ENCODE measurements at regions not wholly inside any gene's neighbourhood (a gene's known extent, or its start where the extent isn't known, plus 50 kb on each side); places are given as distances from the start of the nearest gene placed in this dataset.
A peak's percentile ranks its signal among the peaks of the same experiment; 100 is the strongest.

DNA sequence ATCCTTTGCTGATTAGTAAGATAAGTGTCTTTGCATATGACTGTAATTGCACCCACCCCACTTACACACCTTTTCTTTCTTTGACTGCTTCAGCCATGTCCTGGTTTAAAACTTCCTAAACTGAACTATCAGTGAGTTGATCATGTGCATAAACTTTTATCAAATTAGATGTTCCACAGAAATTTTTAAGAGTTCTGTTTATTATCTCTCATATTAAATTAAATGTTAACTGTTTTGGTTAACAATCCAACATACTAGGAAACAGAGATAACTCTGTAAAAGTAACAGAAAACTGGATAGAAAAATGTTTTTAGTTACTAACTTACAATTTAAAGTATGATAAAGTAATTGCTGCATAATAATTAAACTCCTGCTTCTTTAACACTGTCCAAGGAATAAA lies 959.6 kb upstream of the LRRN3 start:
- no peak for DNase-seq (ENCODE audit: low read depth)

DNA sequence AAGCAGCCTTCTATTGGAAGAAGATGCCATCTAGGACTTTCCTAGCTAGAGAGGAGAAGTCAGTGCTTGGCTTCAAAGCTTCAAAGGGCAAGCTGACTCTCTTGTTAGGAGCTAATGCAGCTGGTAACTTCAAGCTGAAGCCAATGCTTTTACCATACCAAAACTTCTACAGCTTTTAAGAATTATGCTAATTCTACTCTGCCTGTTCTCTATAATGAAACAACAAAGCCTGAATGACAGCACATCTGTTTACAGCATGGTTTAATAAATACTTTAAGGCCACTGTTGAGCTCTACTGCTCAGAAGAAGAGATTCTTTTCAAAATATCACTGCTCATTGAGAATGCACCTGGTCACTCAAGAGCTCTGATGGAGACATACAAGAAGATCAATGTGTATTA lies 951.9 kb upstream of the LRRN3 start:
- DNase-seq (ENCODE audit: low read depth) = no peak

DNA sequence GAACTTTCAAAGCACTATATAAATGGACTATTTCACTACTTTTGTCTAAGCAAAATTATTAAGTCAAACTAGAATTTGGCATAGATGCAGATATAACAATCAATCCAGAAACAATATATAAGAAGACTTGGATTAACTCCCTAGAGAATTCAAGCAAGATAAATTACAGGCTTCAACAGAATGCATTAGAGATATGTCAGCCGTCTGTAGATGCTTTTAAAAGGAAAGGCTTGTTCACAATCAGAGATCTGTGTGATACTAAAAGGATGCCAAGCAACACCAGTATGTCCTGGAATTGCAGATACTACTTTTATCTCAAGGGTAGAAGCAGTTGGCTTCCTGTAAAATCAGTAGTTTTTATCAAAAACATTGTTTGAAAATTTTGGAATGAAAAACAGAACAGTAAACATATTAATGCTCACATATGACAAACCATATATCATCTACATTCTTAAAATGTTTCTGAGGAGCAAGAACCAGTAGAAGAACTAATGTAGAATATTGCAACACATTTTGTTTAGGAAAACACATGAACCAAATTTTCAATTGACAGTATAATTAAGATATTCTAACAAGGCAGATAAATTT lies 947.9 kb upstream of the LRRN3 start:
- DNase-seq (ENCODE audit: low read depth) = no peak

DNA sequence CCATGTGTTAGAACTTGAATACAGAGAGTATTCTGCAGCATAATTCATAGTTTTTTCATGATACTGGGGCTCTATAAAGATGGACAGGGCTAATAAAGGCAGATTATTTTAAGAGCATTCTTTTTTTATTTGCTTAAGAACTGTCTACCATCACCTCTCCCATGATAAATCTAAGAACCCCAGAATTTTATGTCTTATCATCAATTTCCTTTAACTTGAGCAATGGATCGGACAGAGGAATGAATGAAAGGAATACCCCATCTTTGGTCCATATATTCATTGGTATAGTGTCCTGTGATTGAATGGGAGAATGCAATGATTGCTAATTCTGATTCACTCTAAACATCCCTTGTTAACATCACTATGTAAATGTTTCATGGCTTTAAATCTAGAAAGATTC lies 946.3 kb upstream of the LRRN3 start:
- DNase-seq (ENCODE audit: low read depth) = no peak

DNA sequence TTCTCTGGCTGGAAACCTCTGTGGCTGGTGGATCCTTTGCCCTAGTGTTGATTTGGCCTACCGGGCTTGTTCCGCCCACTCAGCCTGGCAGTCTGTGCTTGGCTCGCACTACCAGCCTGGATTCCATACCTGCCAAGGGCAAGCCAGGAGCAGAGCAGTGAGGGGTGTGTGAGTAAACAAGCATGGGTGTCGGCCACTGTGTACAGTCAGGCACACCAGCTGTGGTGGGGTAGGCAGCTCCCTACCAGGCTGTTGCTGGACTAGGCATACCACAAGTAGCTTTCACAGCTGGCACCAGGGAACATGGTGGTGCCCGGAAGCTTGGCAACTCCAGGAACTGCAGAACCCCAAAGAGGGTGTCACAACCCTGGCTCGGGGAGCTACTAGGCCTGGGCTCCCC lies 942.9 kb upstream of the LRRN3 start:
- DNase-seq (ENCODE audit: low read depth) = no peak

DNA sequence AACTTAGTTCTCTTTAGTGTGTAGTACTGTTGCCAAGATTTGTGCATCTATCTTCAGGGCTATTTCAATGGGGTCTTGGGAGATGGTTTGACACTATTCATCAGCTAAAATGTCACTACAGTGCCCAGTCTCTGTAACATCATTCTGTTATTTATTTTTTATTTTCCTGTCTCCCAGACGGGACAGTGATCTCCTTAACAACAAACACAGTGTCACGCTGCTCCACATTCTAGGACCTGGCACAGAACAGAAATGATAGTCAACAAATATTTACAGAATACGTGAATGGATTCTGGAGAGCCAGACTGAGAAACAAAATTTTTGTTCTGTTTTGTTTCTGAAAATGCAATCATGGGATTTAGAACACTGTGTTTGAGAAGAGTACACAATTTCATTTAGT lies 937.7 kb upstream of the LRRN3 start:
- no peak for DNase-seq (ENCODE audit: low read depth)

DNA sequence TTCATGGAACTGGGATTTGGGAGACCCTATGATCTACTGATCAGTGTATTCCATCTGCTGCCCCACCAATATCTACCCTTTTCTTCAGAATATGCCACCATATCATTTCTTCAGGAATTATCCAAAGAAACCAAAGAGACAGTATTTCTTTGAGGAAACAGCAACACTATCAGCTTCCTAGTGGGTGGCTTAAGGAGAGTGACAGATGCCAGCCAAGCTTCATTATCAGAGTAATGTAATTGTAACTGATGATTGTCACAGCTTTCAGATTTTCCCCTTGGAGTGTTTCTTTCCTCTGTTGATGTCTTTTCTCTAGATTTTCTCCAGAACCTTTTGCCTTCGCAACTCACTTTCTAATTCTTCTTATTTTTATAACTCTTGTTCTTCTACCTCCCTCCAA lies 934.4 kb upstream of the LRRN3 start:
- DNase-seq (ENCODE audit: low read depth) = no peak

DNA sequence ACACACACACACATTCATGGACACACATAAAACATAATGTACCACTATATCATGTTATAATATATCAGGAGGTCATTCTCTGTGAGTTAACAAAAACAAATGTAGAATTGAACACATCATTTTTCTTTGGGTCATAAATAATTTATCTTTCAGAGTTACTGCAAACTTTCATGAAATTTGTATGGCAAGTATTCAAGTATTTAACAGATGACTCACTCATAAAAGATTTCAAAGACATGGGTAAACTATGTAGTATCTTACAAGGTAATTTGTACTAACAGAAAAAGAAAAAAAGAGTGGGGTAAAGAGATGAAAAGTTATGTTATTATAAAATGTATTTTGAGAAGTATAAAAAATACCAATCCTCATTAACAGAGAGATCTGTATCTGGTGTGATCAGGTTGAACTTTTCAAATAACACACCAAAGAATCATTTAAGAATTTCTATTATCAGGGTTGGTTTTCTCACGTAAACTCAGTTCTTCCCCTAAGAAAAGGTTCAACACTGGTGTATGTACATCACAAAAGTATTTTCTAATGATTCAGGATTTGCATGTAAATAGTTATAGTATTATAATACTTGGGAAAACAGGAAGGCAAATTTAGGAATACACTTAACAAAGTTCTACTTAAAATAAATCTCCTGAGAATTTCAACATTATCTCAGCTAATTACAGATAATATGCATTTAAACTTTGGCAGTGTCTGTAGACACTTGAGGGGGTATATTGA lies 933.1 kb upstream of the LRRN3 start:
- DNase-seq (ENCODE audit: low read depth) = peak; percentile 2

DNA sequence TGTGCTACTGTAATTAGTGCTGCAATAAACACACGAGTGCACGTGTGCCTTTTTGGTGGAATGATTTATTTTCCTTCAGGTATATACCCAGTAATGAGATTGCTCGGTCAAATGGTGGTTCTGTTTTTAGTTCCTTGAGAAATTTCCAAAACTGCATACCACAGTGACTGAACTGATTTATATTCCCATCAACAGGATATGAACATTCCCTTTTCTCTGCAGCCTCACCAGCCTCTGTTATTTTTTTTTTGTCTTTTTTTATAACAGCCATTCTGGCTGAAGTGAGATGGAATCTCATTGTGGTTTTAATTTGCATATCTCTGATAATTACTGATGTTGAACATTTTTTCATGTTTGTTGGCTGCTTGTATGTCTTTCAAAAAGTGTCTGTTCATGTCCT lies 922.9 kb upstream of the LRRN3 start:
- DNase-seq (ENCODE audit: low read depth) = no peak

DNA sequence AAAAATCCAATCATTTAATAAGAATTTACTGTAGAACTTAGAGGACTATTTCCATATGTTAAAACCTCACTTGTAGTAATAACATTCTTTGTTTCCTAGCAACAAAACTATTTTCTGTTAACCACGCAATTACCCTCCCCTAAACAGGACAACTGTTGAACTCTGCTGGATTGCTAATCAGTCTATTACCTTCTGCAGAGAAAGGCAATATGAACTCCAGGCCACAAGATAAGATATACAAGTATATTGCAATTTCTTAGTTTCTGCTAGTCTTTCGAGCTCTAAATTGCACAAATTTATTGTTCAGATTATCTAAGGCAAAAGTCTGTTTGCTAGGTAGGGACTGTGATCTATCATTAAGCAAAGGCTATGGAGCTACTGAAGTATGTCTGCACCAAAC lies 920.1 kb upstream of the LRRN3 start:
- DNase-seq (ENCODE audit: low read depth) = no peak

DNA sequence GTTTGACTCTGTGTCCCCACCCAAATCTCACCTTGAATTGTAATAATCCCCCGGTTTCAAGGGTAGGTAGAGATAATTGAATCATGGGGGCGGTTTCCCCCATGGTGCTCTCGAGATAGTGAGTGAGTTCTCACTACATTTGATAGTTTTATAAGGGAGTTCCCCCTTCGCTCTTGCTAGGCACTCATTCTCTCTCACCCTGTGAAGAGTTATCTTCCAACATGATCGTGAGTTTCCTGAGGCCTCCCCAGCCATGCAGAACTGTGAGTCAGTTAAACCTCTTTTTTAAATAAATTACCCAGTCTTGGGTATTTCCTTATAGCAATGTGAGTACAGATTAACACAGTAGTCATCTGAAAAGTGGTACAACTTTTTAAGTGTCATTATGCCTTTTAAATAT lies 913.5 kb upstream of the LRRN3 start:
- DNase-seq (ENCODE audit: low read depth) = no peak

DNA sequence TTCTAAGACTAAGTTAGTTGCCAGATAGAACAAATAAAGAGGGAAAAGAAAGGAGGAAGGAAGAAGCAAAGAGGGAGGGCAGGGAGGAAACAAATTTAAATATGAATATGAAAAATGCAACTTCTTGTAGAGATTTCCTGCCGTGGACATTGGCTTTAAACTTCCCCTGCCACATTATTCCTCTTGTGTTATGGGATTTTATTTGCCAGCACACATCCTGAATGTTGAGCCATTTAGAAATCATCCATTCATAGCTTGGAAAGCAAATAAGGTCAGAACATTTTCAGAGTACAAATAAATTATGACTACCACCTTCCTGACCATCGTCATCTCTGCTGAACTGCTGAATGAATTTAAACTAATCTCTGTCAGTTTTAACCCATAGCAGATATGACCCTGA lies 911.9 kb upstream of the LRRN3 start:
- DNase-seq (ENCODE audit: low read depth) = no peak

DNA sequence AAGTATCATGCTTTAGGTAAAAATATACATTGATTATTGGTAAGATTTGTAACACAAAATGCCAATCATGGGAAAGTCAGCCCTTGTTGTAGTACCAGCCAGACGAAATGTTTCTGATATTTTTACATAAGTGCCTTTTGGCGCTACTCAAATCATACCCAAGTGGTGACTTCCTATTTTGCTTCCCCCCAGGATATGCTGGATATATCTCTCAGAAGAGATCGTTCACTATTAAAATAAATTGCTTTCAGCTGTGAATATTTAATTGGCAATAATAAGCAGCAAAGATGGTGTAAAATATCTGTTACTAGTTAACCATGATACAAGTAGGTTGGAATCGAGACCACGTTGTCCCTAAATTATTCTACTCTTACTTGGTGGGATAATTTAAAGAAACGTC lies 909.2 kb upstream of the LRRN3 start:
- DNase-seq (ENCODE audit: low read depth) = no peak

DNA sequence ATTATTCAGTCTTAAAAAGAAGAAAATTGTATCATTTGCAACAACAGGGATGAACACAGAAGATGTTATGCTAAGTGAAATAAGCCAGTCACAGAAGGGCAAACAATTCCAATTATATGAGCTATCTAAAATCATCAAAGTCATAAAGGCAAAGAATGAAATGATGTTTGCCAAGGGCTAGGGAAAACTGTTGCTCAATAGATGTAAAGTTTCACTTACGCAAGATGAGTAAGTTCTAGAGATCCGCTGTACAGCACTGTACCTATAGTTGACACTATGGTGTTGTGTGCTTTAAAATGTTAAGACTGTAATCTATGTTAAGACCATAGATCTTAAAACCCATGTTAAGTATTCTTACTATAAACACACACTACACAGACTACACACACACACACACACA lies 904.6 kb upstream of the LRRN3 start:
- no peak for DNase-seq (ENCODE audit: low read depth)

DNA sequence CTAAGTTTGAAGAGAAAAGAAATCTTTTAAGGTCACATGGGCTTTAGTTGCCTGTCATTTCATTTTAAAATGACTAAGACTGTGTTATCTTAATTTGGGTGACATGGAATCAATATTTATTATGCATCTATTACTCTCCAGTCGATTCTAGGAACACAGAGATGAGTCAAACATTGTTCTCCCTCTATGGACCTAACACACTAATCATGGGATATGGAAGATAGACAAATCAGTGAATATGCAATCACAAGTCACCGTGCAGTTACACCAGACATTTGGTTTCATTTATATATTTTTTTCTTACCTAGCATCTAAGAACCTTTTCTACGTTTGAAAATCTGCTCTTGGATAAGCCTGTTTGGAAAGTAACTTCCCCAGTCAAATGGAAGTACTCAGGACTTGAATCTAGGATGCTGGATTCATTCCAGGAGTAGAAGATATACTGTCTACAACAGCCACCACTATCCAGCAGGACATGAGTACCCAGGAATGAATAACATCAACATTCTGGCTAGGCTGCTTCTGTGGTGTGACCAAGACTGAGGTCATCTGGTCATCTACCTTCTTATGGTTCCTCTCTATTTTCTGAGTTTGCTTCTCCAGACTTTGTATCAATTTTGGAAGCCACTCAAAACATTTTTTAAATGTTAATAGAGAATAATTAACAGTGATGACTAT lies 902.9 kb upstream of the LRRN3 start:
- no peak for DNase-seq (ENCODE audit: low read depth)

DNA sequence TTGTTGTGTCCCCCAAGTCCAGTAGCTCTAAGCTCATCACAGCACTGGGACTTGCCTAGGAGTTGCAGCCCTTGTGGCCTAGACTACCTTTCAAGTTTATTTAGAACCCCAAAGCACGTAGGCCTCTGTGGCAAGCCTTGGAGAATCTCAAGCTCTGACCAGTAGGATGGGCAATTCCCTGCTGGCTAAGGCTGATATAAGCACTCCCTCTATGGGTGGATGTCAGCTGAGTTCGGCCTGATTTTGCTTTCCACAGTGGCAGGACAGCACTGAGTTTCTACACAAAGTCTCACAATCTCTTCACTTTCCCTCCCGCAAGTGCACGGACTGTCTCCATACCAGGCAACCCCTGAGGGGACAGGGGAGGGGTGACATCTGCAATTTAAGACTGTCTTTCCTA lies 886.4 kb upstream of the LRRN3 start:
- no peak for DNase-seq (ENCODE audit: low read depth)

DNA sequence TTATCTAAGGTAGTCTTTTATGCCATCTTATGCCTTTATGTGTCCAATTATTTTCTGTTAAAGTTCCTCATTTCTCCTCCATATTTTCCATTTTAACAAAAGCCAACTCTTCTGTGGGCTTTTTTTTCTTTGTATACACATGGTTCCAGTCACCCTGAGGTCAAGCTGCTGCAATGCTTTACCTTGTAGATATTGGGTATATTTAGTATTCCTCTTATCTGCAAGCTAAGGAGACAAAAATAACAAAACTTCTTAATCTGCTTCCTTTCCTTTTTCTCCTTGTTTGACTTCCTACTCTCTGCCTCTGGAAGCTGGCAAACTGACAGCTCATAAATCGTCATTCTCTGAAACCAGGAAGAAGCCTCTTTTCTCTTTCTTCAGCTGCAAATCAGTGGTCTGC lies 885.0 kb upstream of the LRRN3 start:
- DNase-seq (ENCODE audit: low read depth) = no peak

DNA sequence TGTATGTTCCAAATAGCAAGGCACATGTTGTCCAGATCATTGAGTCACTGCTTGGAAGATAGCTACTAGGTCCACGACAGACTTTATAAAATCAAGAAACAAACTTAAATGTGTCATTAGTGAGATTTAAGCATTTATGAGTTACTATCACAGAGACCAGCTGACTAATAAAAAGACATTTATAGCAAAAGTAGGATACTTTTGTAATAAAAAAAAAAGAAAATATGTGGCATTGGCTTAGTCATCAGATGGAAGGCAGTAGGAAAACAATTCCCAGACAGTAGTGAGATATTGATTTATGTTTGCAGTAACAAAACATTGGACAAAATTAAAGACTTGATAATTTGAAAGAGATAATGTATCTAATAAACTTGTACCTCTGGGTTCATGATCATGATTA lies 881.0 kb upstream of the LRRN3 start:
- DNase-seq (ENCODE audit: low read depth) = no peak

DNA sequence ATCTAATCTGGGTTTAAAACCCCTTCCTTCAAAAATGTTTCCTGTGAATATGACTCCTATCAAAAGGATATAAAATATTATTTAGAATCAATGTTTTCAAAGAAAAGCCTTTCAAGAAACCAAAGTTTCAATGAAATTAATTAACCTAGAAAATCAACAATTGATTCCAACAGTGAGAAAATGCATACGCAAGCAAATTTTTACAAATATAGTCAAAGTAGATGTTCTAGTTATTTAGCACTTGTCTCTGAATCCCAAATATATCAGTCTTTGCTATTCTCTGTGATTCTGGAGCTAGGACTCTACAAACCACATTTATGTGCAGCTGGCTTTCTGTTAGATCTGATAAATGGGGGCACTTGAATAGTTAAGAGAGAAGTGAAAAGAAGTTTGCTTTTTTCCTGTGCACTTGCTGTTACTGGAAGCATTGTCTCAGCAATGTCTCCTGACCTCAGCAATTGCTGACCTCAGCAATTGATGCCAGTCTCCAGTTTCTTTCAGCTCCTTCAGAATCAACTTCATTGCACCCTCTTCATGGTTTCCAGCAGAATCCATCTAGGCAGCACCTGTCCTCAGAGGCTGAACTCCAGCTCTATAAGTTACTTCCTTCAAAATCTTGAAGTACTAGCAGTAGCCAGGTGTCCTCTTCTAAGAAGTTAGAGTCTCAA lies 879.9 kb upstream of the LRRN3 start:
- DNase-seq (ENCODE audit: low read depth) = no peak

DNA sequence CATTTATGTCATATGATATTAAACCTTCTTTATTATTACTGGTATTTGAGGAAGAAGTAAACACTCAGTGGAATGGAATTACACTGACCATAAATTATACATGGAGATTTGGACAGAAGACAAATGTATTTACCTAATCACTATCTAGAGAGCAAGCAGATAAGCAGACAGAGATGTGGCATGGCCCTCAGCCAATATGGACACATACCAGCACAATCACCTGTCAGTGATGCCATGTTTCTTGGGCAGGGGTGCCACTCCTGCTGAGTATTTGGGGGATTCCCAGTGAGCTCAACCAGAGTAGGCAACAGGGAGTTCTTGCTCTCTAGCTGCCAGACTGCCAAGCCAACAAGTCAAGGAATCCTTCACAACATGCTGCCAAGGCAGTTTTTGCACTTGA lies 866.3 kb upstream of the LRRN3 start:
- no peak for DNase-seq (ENCODE audit: low read depth)

DNA sequence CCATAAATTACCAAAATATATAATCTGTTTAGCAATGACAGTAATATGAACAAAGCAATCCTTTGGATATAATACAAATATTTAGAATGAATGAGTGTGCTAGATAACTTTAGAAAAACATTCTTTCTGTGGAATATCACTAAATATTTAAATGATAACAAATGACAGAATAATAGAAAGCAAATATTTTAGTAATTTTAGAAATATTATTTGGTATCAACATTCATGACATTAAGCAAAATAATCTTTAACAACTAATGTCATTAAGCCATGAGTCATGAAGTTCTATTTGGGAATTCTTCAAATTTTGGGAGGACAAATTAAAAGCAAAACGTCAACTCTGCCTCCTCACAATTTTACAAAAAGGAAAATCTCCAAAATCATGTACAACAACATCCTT lies 844.8 kb upstream of the LRRN3 start:
- DNase-seq (ENCODE audit: low read depth) = no peak

DNA sequence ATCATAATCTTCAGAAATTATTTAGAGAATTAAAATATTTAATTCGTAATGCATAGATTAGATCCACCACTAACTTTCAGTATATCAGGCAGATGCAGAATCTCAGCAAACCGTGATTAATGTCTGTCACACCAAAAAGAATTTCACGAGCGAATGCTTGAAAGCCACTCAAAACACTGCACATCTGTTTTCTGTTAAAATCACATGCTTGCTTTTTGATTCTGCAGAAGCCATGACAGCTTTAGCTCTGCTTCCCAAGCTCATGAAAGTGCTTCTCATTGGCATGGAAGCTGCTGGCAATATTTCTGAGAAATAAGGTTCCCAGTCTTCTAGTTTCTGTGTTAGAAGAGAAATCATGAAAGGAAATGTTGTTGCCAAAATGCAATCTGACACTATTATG lies 837.8 kb upstream of the LRRN3 start:
- no peak for DNase-seq (ENCODE audit: low read depth)

DNA sequence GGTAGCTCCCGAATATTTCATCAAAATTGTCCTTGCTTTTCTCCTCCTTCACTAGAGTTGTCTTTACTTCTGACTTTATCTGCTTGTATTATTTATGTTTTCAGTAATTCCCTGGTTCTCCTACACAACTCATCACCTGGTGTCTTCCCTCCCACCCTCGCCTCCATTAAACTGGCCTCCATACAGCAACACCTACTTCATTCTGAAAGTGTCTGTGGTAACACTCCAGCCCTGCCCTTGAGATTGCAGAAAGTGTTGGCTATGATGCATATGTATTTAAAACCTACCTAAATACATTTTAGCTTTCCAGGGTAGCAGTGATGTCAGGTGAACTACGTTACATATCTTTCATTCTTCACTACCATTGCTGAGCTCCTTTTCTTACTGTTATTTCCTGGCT lies 833.3 kb upstream of the LRRN3 start:
- DNase-seq (ENCODE audit: low read depth) = no peak

All from M059J (cell line).